GM12874 (cell line): ENCODE measurements at regions not wholly inside any gene's neighbourhood (a gene's known extent, or its start where the extent isn't known, plus 50 kb on each side); places are given as distances from the start of the nearest gene placed in this dataset.

Source experiments
- CTCF ChIP-seq: IDR thresholded peaks from 2 replicates; pipeline ENCODE4 v1.5.1; 2011; ENCODE audit warnings: low read depth, mild to moderate bottlenecking, control low read depth, low read length, moderate library complexity; ENCODE audit not compliant: insufficient read depth

- no peak for TF ChIP-seq CTCF
These were observed 67.3 kb upstream of the ERRFI1 start for GRCh38 chr1:8093221-8093980.

- TF ChIP-seq CTCF: no peak
These were observed 66.5 kb upstream of the ERRFI1 start for GRCh38 chr1:8092657-8093056.

- TF ChIP-seq CTCF: no peak
These were observed 65.6 kb upstream of the ERRFI1 start for GRCh38 chr1:8091691-8092090.

- no peak for TF ChIP-seq CTCF
These were observed 64.2 kb upstream of the ERRFI1 start for GRCh38 chr1:8090241-8090702.

- no peak for TF ChIP-seq CTCF
These were observed 63.6 kb upstream of the ERRFI1 start for GRCh38 chr1:8089535-8090228.

- no peak for TF ChIP-seq CTCF
These were observed 59.9 kb upstream of the ERRFI1 start for GRCh38 chr1:8086055-8086454.

- no peak for TF ChIP-seq CTCF
These were observed 58.8 kb upstream of the ERRFI1 start for GRCh38 chr1:8084913-8085312.
